GM13977 (cell line): ENCODE measurements at regions not wholly inside any gene's neighbourhood (a gene's known extent, or its start where the extent isn't known, plus 50 kb on each side); places are given as distances from the start of the nearest gene placed in this dataset.
"Not testable (repeated sequence)": the region's sequence is repeated elsewhere in the genome, so short reads cannot be mapped to it uniquely, and the experiment has no call there.

Experiments
- DNase-seq: peaks from one replicate; pipeline ENCODE4 v3.0.0; 2012; ENCODE audit warnings: low spot score
- in situ Hi-C: fragments of 300-500 bp; cut with MboI; formaldehyde crosslinking; loops from one replicate; pipeline ENCODE4 v1.12.0; 2022; ENCODE audit warnings: low sequenced_read_pairs, low pct_unique_long_range_greater_than_20kb, mixed read lengths, inconsistent platforms; ENCODE audit not compliant: unreplicated experiment
- TF ChIP-seq, protein P1 (sequence below): IDR thresholded peaks from 2 replicates; pipeline ENCODE4 v1.5.1; 2012; ENCODE audit warnings: mild to moderate bottlenecking, control low read depth; ENCODE audit not compliant: insufficient read depth; ENCODE audit errors: extremely low read depth, missing control alignments

DNA sequence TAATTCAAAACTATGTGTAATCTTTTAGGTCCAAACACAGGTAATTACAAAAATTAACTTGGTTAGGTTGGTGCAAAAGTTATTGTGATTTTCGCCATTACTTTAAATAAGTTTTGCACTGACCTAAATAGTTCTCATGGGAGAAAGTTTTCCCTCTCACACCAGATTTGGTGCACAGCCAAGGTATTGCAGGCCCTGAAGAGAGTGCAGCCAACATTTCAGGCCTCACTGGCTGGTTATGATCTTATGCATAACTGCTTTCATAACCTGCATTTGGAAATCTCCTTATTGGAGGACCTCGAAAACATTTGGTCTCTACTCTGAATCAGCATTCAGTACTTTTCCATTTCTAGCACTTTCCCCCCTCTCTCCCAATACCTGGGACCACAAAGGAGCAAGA lies 993.1 kb upstream of the MANEA start:
- no peak for DNase-seq
- TF ChIP-seq, protein P1, sequence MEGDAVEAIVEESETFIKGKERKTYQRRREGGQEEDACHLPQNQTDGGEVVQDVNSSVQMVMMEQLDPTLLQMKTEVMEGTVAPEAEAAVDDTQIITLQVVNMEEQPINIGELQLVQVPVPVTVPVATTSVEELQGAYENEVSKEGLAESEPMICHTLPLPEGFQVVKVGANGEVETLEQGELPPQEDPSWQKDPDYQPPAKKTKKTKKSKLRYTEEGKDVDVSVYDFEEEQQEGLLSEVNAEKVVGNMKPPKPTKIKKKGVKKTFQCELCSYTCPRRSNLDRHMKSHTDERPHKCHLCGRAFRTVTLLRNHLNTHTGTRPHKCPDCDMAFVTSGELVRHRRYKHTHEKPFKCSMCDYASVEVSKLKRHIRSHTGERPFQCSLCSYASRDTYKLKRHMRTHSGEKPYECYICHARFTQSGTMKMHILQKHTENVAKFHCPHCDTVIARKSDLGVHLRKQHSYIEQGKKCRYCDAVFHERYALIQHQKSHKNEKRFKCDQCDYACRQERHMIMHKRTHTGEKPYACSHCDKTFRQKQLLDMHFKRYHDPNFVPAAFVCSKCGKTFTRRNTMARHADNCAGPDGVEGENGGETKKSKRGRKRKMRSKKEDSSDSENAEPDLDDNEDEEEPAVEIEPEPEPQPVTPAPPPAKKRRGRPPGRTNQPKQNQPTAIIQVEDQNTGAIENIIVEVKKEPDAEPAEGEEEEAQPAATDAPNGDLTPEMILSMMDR: no peak
- in situ Hi-C loops: no loop called here

DNA sequence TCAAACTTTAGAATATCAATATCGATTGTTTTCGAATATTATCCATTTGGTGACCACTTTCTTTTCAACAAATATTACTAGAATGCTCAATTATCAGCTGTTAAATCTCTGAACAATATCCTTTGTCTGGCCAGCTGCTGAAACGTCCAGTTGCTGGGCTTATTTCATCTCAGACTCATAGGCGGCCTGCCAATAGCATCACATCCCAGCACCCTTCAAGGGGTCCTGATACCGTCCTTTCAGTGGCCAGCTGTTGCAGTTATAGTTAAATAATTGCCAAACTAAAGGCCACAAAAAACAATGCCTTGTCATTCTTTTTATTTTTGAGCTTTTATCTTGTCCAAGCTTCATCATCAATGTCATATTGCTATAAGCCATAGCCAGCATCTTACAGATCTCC lies 1006.8 kb upstream of the MANEA start:
- no peak for DNase-seq
- in situ Hi-C loops: no loop called here
- TF ChIP-seq, protein P1: no peak

- in situ Hi-C loops: no loop called here
- TF ChIP-seq, protein P1: no peak
These were observed 1014.5 kb upstream of the MANEA start for GRCh38 chr6:94562846-94563245.

GRCh38 chr6:94559829-94560537 lies 1017.4 kb upstream of the MANEA start:
- DNase-seq: no peak
- in situ Hi-C loops: no loop called here
- TF ChIP-seq, protein P1: no peak

More at GRCh38 chr6:94562846-94563245, 1014.5 kb upstream of the MANEA start:
- DNase-seq: no peak

DNA sequence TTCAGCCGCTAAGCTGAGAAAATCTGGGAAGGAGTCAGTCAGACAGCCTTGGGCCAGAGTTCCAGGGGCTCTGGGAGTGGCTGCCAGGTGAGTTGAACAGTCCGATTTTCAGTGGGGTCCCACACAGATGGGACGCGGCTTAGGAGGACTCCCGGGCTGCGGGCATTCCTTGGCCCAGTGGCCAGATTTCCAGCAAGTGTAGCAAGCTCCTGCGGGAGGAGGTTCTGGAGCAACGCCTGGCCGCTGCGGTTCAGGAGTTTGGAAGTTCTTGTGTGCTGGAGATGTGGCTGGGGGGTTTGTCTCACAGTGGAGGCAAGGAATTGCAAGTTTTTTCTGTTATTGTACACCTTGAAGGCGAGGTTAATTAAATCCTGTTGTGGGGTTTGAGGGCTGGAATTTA lies 1020.1 kb upstream of the MANEA start:
- in situ Hi-C loops, DNase-seq: not testable (repeated sequence)

DNA sequence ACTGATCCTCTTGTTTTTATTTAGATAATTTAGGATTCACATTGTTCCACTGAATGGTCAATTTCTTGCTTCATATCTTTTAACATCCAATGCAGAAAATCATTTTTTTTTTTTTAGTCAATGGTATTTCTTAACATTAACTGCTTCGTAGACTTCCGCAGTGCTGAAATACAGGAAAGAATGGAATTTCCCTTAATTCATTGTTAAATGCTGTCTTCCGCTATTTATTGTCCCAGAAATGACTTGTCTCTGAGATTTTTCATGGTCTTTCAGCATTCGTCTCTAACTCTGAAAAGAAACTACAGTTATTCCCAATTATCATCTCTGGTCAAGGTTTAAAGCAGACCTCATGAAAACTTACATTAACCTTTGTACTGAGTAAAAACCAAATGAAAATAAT lies 1029.1 kb upstream of the MANEA start:
- TF ChIP-seq, protein P1: no peak
- no peak for DNase-seq
- in situ Hi-C loops: no loop called here

GRCh38 chr6:94535798-94536197 lies 1041.5 kb upstream of the MANEA start:
- in situ Hi-C loops: no loop called here
- TF ChIP-seq, protein P1: no peak
- no peak for DNase-seq
